Esophagus muscularis mucosa (tissue), 4 donors: ENCODE measurements at regions not wholly inside any gene's neighbourhood (a gene's known extent, or its start where the extent isn't known, plus 50 kb on each side); places are given as distances from the start of the nearest gene placed in this dataset.

Experiments used
- DNase-seq: peaks from one replicate; pipeline ENCODE4 v3.0.0-alpha.2; 2017; ENCODE audit errors: extremely low spot score
- H3K27ac ChIP-seq, 4 donors: fragments of 200-600 bp; sonication (generic); replicated peaks in 1 of 4; 1 replicate in 3 of 4; 2 replicates in 1 of 4; pipeline ENCODE4 v1.5.1; 2016 to 2019; ENCODE audit warnings: mild to moderate bottlenecking in 1 of 4
- H3K27me3 ChIP-seq, 4 donors: fragments of 200-600 bp; sonication (generic); one replicate each; pipeline versions ENCODE4 v1.5.1 to v1.6.0; 2016 to 2019
- H3K36me3 ChIP-seq, 4 donors: fragments of 200-600 bp; sonication (generic); one replicate each; pipeline ENCODE4 v1.5.1; 2016 to 2019
- H3K4me1 ChIP-seq, 4 donors: fragments of 200-600 bp; sonication (generic); one replicate each; pipeline ENCODE4 v1.5.1; 2016 to 2019
- H3K4me3 ChIP-seq, 4 donors: fragments of 200-600 bp; sonication (generic); 1 replicate in 2 of 4; 2 replicates in 2 of 4; pipeline ENCODE4 v1.5.1; 2016 to 2019; ENCODE audit warnings: mild to moderate bottlenecking in 4 of 4, moderate library complexity in 1 of 4
- H3K9me3 ChIP-seq, 4 donors: fragments of 200-600 bp; sonication (generic); 1 replicate in 3 of 4; 2 replicates in 1 of 4; pipeline ENCODE4 v1.5.1; 2016 to 2019
- EP300 ChIP-seq: sonication (generic); formaldehyde crosslinking; IDR thresholded peaks from one replicate; pipeline ENCODE4 v1.6.1; 2017; ENCODE audit warnings: antibody characterized with exemption
- POLR2A ChIP-seq: fragments of 450-650 bp; IDR thresholded peaks from one replicate; pipeline ENCODE4 v1.6.1; 2017; ENCODE audit warnings: antibody characterized with exemption, moderate library complexity, mild to moderate bottlenecking, low read depth
- POLR2AphosphoS5 ChIP-seq, 2 donors: sonication (generic); formaldehyde crosslinking; IDR thresholded peaks; one replicate each; pipeline ENCODE4 v1.6.1; 2017; ENCODE audit warnings: antibody characterized with exemption in 2 of 2
- WGBS: methylation state at CpG from one replicate; pipeline ENCODE4 v1.1.5; 2018; 5-methylcytosine and 5-hydroxymethylcytosine counted together
- intact Hi-C: fragments of 100-400 bp; cut with DNase I; formaldehyde crosslinking; loops from one replicate; pipeline ENCODE4 v1.15.1; 2023
- TF ChIP-seq, protein P1 (sequence below), 3 experiments: fragments of 200-600 bp in 2 of 3; fragments of 450-650 bp in 1 of 3; sonication (generic) in 2 of 3; IDR thresholded peaks; one replicate each; pipeline ENCODE4 v1.5.1; 2017 to 2019; ENCODE audit warnings: antibody characterized with exemption in 3 of 3, mild to moderate bottlenecking in 2 of 3, moderate library complexity in 1 of 3

DNA sequence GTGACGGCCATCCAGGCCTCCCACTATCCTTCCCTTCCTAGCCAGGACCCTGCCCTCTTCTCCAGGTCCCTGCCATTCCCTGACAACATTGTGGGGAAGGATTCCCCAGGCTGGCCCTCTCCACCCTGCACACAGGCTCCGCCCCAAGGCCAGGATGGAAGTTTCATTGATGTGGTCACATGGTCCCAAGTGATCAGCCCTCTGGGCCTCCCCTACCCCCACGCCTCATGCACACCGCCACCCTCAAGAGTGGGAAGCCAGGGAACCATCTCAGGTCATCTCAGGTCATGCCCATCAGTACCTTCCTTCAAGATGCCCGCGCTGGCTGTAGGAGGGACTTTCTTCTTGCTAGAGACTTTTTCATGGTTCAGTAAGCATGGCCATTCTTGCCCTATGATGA is 514.8 kb upstream of the RAB6C start:
- TF ChIP-seq POLR2A (no peak), EP300 (no peak), POLR2AphosphoS5 (IDR thresholded peaks at IDR 0.05) (no peak)
- TF ChIP-seq, protein P1, sequence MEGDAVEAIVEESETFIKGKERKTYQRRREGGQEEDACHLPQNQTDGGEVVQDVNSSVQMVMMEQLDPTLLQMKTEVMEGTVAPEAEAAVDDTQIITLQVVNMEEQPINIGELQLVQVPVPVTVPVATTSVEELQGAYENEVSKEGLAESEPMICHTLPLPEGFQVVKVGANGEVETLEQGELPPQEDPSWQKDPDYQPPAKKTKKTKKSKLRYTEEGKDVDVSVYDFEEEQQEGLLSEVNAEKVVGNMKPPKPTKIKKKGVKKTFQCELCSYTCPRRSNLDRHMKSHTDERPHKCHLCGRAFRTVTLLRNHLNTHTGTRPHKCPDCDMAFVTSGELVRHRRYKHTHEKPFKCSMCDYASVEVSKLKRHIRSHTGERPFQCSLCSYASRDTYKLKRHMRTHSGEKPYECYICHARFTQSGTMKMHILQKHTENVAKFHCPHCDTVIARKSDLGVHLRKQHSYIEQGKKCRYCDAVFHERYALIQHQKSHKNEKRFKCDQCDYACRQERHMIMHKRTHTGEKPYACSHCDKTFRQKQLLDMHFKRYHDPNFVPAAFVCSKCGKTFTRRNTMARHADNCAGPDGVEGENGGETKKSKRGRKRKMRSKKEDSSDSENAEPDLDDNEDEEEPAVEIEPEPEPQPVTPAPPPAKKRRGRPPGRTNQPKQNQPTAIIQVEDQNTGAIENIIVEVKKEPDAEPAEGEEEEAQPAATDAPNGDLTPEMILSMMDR (IDR thresholded peaks at IDR 0.05) = no peak
- Histone ChIP-seq H3K36me3 (no peaks in the 10 kb centered on the region), H3K4me3 (no peak overlapping the region), H3K9me3 (no peaks in the 10 kb centered on the region), H3K27ac (no peak overlapping the region), H3K4me1 (no peaks in the 10 kb centered on the region), H3K27me3 (no peaks in the 10 kb centered on the region)
- peak; percentile 24 for DNase-seq
- intact Hi-C loops = no loop called here
- WGBS = 98% methylated on average over 6 of the region's 6 CpGs

DNA sequence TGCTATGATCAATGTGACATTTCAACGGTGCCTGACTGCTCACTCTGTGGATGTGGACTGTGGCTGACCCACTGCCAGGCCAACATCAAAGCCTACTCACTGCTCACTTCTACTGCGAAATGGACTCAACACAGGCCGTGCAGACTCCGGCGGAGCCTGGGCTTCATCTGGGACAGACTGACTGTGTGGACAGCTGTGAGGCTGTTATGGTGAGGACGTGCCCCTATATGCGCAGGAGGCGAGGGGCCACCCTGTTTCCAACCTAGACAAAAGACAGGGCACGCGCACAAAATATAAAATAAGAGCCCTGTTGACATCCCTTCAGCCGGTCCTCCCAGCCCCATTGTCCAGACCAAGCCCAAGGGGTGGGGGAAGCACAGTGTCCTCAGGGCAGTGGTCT is 514.4 kb upstream of the RAB6C start:
- Histone ChIP-seq H3K4me1 (no peaks in the 10 kb centered on the region), H3K27me3 (no peaks in the 10 kb centered on the region), H3K36me3 (no peaks in the 10 kb centered on the region), H3K4me3 (no peak overlapping the region), H3K27ac (no peak overlapping the region), H3K9me3 (no peaks in the 10 kb centered on the region)
- intact Hi-C loops = no loop called here
- no peak for TF ChIP-seq POLR2A
- TF ChIP-seq, protein P1 (IDR thresholded peaks at IDR 0.05) = no peak
- TF ChIP-seq EP300 = no peak
- TF ChIP-seq POLR2AphosphoS5 (IDR thresholded peaks at IDR 0.05) = no peak
- peak; percentile 78 for DNase-seq
- WGBS = 85% methylated on average over 7 of the region's 11 CpGs

DNA sequence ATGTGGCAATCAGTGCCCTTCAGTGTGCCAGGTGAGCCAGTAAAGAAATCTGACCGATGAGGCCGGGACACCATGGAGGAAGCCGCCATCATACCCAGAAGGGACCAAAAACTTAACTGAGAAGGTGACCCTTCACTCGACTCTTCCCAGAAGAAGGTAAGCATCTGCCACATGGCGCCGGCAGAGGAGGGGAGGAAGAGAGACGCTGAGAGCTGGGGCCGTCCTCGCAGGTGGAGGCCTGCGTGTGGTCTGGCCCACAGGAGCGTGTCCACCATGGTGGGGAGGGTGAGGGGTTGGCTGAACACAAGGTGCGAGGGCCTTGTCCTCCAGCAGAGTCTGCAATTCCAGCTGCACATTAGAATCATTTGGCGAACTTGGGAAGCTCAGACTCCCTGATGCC is 513.1 kb upstream of the RAB6C start:
- intact Hi-C loops = no loop called here
- WGBS = 96% methylated on average over 13 of the region's 13 CpGs

DNA sequence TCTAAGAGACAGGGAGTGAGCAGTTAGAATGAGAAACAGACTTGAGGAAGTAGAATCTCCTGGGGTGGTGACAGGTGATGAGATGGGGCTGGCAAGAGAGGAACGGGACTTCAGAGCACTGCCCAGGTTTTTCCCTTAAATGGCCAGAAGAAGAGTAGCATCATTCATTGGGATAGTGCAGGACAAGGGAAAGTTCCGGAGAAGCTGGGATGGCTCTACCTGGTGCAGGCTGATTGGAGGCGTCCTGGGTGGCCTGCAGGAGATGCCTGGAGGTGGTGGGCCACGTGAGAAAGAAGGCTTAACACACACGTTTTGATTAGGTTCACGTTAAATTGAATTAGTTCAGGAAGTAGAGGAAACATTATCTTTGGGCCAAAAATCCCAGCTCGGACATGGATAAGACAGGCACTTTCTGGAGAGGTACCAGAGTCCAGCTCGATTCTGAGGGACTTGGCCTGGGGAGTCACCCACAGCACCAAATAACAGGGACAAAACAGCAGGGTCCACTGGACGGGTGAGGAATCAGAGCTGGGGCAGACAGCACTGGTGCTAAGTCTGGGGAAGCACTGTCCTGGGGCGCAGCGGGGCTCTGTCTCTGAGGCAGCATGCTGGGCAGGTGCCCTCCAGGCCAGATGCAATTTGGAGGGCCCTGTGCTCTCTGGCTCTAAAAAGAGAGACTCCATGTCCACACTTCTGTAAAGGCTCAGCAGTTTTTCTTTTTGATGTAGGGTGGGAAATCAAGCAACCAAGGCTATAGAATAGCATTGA is 512.3 kb upstream of the RAB6C start:
- no peak overlapping the region for H3K27ac ChIP-seq
- 67% methylated on average over 11 of the region's 11 CpGs for WGBS
- H3K4me1 ChIP-seq = no peaks in the 10 kb centered on the region
- DNase-seq = peak; percentile 77
- no peaks in the 10 kb centered on the region for H3K9me3 ChIP-seq
- intact Hi-C loops = no loop called here
- no peaks in the 10 kb centered on the region for H3K27me3 ChIP-seq
- no peak for TF ChIP-seq EP300
- TF ChIP-seq, protein P1 (IDR thresholded peaks at IDR 0.05) = no peak
- TF ChIP-seq POLR2AphosphoS5 (IDR thresholded peaks at IDR 0.05) = no peak
- no peak for TF ChIP-seq POLR2A
- H3K4me3 ChIP-seq = no peak overlapping the region
- no peaks in the 10 kb centered on the region for H3K36me3 ChIP-seq

More for the DNA sequence above, 513.1 kb upstream of the RAB6C start:
- Histone ChIP-seq H3K27me3 (no peaks in the 10 kb centered on the region), H3K9me3 (no peaks in the 10 kb centered on the region), H3K27ac (no peak overlapping the region), H3K4me3 (no peak overlapping the region), H3K4me1 (no peaks in the 10 kb centered on the region), H3K36me3 (no peaks in the 10 kb centered on the region)
- DNase-seq = peak; percentile 74
- TF ChIP-seq, protein P1 (IDR thresholded peaks at IDR 0.05) = no peak
- TF ChIP-seq POLR2A (no peak), EP300 (no peak), POLR2AphosphoS5 (IDR thresholded peaks at IDR 0.05) (no peak)

DNA sequence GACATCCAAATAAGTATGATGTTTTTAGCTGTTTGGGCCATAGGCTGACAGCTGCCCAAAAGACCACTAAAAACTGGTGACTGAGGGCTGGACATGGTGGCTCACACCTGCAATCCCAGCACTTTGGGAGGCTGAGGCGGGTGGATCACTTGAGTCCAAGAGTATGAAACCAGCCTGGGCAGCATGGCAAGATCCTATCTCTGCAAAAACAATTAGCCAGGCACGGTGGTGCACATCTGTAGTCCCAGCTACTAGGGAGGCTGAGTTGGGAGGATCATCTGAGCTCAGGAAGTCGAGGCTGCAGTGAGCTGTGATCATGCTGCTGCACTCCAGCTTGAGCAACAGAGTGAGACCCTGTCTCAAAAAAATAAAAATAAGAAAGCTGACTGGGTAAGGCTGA is 511.5 kb upstream of the RAB6C start:
- 89% methylated on average over 3 of the region's 3 CpGs for WGBS
- intact Hi-C loops = no loop called here

More for the DNA sequence above, 511.5 kb upstream of the RAB6C start:
- Histone ChIP-seq H3K36me3 (no peaks in the 10 kb centered on the region), H3K4me1 (no peaks in the 10 kb centered on the region), H3K27ac (no peak overlapping the region), H3K4me3 (no peak overlapping the region), H3K9me3 (no peaks in the 10 kb centered on the region), H3K27me3 (no peaks in the 10 kb centered on the region)
- TF ChIP-seq EP300 = no peak
- TF ChIP-seq, protein P1 (IDR thresholded peaks at IDR 0.05) = no peak
- TF ChIP-seq POLR2AphosphoS5 (IDR thresholded peaks at IDR 0.05) = no peak
- TF ChIP-seq POLR2A = no peak
- DNase-seq = peak; percentile 64
